HG02759 (cell line): ENCODE measurements at regions not wholly inside any gene's neighbourhood (a gene's known extent, or its start where the extent isn't known, plus 50 kb on each side); places are given as distances from the start of the nearest gene placed in this dataset.
"Not testable (repeated sequence)": the region's sequence is repeated elsewhere in the genome, so short reads cannot be mapped to it uniquely, and the experiment has no call there.

Experiments
- ATAC-seq: cut with Tn5 transposase; IDR thresholded peaks from one replicate; pipeline ENCODE4 v1.9.1; 2021; ENCODE audit warnings: mild to moderate bottlenecking, moderate library complexity; ENCODE audit not compliant: unreplicated experiment

- ATAC-seq, result not testable (repeated sequence)
Observed at GRCh38 chr6:86872810-86873209, 64.5 kb upstream of the HTR1E start.

DNA sequence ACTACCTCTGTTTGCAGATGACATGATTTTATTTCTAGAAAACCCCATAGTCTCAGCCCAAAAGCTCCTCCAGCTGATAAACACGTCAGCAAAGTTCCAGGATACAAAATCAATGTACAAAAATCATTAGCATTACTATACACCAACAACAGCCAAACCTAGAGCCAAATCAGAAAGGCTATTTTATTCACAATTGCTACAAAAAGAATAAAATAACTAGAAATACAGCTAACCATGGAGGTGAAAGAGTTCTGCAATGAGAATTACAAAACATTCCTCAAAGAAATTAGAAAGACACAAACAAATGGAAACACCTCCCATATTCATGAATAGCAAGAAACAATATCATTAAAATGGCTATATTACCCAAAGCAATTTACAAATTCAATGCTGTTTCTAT lies 65.6 kb upstream of the HTR1E start:
- ATAC-seq, result no peak

- no peak for ATAC-seq
Observed at GRCh38 chr6:86869500-86869899, 67.8 kb upstream of the HTR1E start.

DNA sequence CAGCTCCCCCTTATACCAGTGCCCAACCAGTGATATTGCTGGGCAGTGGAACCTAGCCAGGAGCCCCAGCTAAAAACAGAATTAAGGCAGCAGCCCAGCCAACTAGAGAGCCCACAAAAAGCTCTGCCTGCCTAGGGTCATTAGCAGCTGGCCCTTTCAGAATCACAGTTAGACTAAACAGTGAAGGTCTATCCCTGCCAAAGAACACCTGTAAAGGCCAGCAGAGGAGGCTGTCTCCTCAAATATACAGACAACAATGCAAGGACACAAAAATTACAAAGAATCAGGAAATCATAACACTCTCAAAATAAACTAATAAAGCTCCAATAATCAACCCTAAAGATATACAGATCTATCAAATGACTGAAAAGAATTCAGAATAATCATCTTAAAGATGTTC lies 77.8 kb upstream of the HTR1E start:
- ATAC-seq, result no peak

- no peak for ATAC-seq
Observed at GRCh38 chr6:86858970-86859369, 78.4 kb upstream of the HTR1E start.

DNA sequence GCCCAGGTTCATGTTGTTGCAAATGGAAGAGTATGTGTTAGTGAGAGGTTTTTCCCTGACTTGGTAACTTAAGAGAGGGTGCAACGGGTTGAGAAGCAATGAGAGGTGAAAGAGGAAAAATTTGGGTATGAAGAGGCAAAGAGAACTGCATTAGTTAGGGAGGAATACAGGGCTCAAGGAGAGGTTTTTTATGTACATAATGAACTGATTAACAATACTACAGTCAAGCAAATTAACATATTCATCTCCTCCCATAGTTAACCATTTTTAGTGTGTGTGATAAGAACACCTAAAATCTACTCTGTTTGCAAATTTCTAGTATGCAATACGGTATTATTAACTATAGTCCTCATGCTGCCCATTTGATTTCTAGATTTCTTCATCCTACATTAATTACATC lies 79.5 kb upstream of the HTR1E start:
- ATAC-seq, result no peak

- no peak for ATAC-seq
Observed at GRCh38 chr6:86856937-86857563, 80.3 kb upstream of the HTR1E start.

DNA sequence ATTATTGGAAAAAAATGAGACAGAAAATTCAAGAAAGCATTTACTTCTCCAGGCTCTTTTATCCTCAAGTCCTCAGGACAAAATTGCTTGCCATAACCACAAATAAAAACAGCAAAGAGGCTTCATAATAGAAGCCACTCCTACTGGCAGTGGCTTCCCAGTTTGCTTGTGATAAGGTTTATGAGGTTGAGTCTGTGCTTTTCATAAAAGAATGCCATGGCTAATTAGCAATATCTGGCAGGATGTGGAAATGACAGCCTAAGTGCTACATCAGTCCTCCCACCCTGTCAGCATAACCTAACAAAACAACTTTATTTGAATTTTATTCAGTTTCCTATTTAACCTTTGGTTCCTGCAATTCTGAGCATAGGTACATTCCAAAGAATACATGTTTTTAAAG lies 80.9 kb upstream of the HTR1E start:
- ATAC-seq, result no peak

DNA sequence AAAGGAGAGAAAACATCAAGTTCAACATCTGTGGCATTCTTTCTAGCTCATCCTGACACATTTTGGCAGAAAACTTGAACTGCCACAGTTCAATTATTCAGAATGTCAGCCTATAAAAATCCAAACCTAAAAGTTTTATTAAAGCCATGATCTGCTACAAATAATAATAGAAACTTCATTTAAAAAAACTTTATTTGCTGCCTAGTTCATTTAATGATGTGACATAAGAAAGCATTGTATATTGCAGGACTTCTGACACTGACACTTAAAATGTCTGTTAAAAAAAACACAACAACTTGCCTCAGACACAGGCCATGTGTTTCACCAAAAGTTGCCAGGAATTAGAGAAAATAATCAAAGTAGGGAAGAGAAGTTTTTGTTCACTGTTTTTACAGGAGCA lies 88.3 kb upstream of the HTR1E start:
- no peak for ATAC-seq

- ATAC-seq, result no peak
Observed at GRCh38 chr6:86832686-86833085, 104.6 kb upstream of the HTR1E start.

DNA sequence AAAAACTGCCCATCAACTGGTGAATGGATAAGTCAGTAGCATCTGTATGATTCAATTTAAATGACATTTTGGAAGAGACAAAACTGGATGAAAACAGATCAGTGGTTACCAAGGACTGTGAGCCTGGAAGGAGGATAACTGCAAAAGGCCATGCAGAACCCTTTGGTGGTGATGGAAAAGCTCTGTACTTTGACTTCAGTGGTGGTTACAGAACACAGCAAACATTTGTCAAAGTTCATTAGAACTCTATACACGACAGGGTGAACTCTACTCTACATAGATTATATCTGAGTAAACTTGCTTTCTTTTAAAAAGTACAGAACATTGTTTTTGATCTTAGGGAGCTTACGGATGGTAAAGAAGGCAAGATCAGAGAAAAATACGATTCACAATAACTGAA lies 111.9 kb upstream of the HTR1E start:
- ATAC-seq, result no peak

- ATAC-seq, result no peak
Observed at GRCh38 chr6:86822747-86823146, 114.6 kb upstream of the HTR1E start.

DNA sequence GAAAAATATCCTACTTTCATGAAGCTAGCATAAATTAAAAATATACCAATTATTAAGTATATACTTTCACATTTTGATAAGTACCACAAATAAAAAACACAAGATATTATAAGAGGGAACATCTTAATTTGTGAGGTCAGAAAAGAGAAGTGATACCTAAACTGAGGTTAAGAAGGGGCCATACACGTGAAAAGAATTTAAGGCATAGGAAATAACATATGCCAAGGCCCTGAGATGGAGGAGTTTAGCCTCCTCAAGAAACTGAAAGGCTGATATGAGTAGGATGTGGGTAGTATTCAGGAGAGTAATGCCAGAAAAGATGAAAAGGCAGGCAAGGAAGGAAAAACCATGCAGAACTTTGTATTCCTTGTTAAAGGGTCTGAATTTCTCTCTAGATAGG lies 116.6 kb upstream of the HTR1E start:
- ATAC-seq, result no peak

- no peak for ATAC-seq
Observed at GRCh38 chr6:86793649-86794048, 143.7 kb upstream of the HTR1E start.

- no peak for ATAC-seq
Observed at GRCh38 chr6:86791476-86791875, 145.9 kb upstream of the HTR1E start.

DNA sequence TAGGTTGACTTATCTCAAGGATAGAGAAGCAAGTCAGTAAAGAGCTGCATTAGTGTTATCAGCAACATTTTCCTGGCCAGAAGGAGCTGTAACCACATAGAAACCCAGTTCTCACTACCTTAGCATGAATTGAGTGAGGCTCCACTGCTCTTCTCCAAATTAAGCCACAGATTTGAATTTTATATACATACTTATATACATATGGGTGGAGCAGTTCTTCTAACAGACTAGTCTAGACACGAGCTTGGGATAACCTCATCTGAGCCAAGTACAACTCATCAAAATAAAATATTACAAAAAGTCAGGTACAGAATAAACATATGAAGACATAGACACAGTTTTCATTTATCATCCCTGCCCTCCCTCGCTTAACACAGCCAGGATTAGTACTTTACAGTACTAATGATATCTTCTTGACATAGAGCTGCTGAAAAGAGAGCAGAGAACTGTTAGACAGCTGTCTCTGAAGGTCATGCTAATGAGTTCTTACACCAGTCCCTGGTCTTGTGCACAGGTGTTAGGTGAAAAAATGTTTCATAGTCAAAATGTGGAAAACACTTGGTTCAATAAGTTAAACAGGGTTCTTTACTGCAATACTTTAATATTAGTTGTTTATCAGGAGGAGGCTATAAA lies 147.4 kb upstream of the HTR1E start:
- ATAC-seq, result no peak

DNA sequence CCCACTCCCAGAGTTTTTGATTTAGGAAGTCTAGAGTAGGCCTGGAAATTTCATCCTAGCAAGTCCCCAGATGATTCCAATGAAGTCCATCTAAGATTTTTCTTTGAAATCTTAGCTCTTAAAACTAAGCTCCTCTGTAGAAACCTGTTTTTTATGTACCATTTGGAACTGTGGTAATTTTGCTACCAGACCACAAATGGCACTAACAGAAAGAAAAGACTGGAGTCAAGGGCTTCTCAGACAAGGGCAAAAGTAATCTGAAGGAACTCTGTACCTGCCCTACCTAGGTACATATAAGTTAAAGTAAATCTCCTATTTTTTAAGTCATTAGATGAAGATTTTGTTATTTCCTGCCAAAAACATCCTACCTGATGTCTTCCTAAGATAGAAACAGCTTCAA lies 155.0 kb upstream of the HTR1E start:
- no peak for ATAC-seq

- ATAC-seq, result no peak
Observed at GRCh38 chr6:86780923-86781322, 156.4 kb upstream of the HTR1E start.

DNA sequence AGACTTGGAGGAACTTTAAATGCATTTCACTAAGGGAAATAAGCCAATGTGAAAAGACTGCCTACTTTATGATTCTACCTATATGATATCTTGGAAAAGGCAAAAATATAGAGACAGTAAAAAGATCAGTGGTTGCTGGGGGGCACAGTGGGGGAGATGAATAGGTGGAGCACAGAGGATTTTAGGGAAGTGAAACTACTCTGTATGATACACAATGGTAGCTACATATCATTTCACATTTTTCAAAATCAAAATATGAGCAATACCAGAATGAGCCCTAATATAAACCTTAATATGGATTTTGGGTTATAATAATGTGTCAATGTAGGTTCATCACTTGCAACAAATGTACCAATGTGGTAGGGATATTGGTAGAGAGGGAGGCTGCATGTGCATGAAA lies 161.4 kb upstream of the HTR1E start:
- ATAC-seq, result no peak

DNA sequence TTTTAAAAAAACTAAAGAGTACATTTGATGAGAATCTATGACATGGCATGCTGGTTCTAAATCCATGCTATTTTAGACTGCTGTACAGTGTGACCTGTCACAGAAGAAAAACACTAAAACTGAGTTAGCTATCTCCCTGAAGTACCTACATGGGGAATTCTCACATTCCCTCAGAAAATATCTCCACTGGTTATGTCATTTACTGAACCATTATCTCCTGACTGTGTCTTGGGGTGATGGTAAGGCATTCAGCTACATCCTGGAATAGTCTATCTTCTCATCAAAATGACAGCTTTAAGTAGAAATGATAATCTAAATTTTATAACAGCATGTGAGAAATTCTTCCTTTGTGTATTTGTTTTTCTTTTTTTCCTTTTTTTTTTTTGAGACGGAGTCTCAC lies 172.1 kb upstream of the HTR1E start:
- ATAC-seq, result no peak

- ATAC-seq, result not testable (repeated sequence)
Observed at GRCh38 chr6:86759953-86760352, 177.4 kb upstream of the HTR1E start.

GRCh38 chr6:86756640-86757229 lies 180.6 kb upstream of the HTR1E start:
- no peak for ATAC-seq

GRCh38 chr6:86744048-86744447 lies 193.3 kb upstream of the HTR1E start:
- no peak for ATAC-seq
